IPS-11a (cell line): ENCODE measurements at regions not wholly inside any gene's neighbourhood (a gene's known extent, or its start where the extent isn't known, plus 50 kb on each side); places are given as distances from the start of the nearest gene placed in this dataset.
"Not testable (repeated sequence)": the region's sequence is repeated elsewhere in the genome, so short reads cannot be mapped to it uniquely, and the experiment has no call there.

Source experiments
- H3K4me3 ChIP-seq: one replicate; pipeline ENCODE4 v1.5.1; 2013; ENCODE audit warnings: low read depth, low read length, control low read depth

- no peak overlapping the region for H3K4me3 ChIP-seq
Observed at GRCh38 chr11:121909596-121909995, 206.4 kb downstream of the BLID start.

GRCh38 chr11:121907379-121907778 is 208.6 kb downstream of the BLID start:
- H3K4me3 ChIP-seq: no peak overlapping the region

GRCh38 chr11:121904148-121904547 is 211.9 kb downstream of the BLID start:
- H3K4me3 ChIP-seq: no peak overlapping the region

- no peak overlapping the region for H3K4me3 ChIP-seq
Observed at GRCh38 chr11:121901886-121902285, 214.1 kb downstream of the BLID start.

- not testable (repeated sequence) for H3K4me3 ChIP-seq
Observed at GRCh38 chr11:121901417-121901816, 214.6 kb downstream of the BLID start.

GRCh38 chr11:121899520-121899919 is 216.5 kb downstream of the BLID start:
- no peak overlapping the region for H3K4me3 ChIP-seq

- H3K4me3 ChIP-seq: no peak overlapping the region
Observed at GRCh38 chr11:121898903-121899302, 217.1 kb downstream of the BLID start.

GRCh38 chr11:121895919-121896318 is 220.1 kb downstream of the BLID start:
- H3K4me3 ChIP-seq: no peak overlapping the region

GRCh38 chr11:121894581-121894980 is 221.4 kb downstream of the BLID start:
- no peak overlapping the region for H3K4me3 ChIP-seq

GRCh38 chr11:121892863-121893262 is 223.2 kb downstream of the BLID start:
- no peak overlapping the region for H3K4me3 ChIP-seq

GRCh38 chr11:121892131-121892681 is 223.8 kb downstream of the BLID start:
- no peak overlapping the region for H3K4me3 ChIP-seq

- H3K4me3 ChIP-seq: no peak overlapping the region
Observed at GRCh38 chr11:121890946-121891515, 225.0 kb downstream of the BLID start.

- H3K4me3 ChIP-seq: no peak overlapping the region
Observed at GRCh38 chr11:121890377-121890776, 225.6 kb downstream of the BLID start.

- H3K4me3 ChIP-seq: no peak overlapping the region
Observed at GRCh38 chr11:121889931-121890330, 226.1 kb downstream of the BLID start.

GRCh38 chr11:121889186-121889585 is 226.8 kb downstream of the BLID start:
- no peak overlapping the region for H3K4me3 ChIP-seq

- H3K4me3 ChIP-seq: no peak overlapping the region
Observed at GRCh38 chr11:121887976-121888557, 227.9 kb downstream of the BLID start.

GRCh38 chr11:121887569-121887968 is 228.4 kb downstream of the BLID start:
- no peak overlapping the region for H3K4me3 ChIP-seq

- no peak overlapping the region for H3K4me3 ChIP-seq
Observed at GRCh38 chr11:121886996-121887395, 229.0 kb downstream of the BLID start.

- H3K4me3 ChIP-seq: no peak overlapping the region
Observed at GRCh38 chr11:121886005-121886734, 229.8 kb downstream of the BLID start.

- no peak overlapping the region for H3K4me3 ChIP-seq
Observed at GRCh38 chr11:121884626-121885025, 231.4 kb downstream of the BLID start.

GRCh38 chr11:121881806-121882205 is 234.2 kb downstream of the BLID start:
- no peak overlapping the region for H3K4me3 ChIP-seq

GRCh38 chr11:121877152-121877551 is 238.9 kb downstream of the BLID start:
- H3K4me3 ChIP-seq: no peak overlapping the region
